GM21825 (cell line): ENCODE measurements at regions not wholly inside any gene's neighbourhood (a gene's known extent, or its start where the extent isn't known, plus 50 kb on each side); places are given as distances from the start of the nearest gene placed in this dataset.
"Not testable (repeated sequence)": the region's sequence is repeated elsewhere in the genome, so short reads cannot be mapped to it uniquely, and the experiment has no call there.

Source experiments
- ATAC-seq: cut with Tn5 transposase; IDR thresholded peaks from one replicate; pipeline ENCODE4 v1.9.1; 2021; ENCODE audit warnings: mild to moderate bottlenecking, moderate library complexity; ENCODE audit not compliant: unreplicated experiment

DNA sequence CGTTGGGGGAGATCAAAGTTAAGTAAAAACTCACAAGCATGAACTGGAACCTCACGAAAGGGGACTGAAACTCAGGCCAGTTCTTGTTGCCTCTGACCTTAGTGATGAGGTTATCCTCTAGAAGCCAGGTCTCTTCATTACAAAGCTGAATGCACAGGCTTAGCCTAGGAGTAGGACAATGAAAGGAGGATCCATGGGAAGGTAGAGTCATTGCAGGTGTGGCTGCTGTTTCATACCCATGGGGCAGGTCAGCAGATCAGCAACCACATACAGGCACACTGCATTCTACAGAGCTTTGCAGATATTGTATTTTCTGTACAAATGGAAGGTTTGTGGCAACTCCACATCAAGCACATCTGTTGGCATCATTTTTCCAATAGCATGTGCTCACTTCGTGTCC lies 341.3 kb upstream of the SOX9 start:
- no peak for ATAC-seq

DNA sequence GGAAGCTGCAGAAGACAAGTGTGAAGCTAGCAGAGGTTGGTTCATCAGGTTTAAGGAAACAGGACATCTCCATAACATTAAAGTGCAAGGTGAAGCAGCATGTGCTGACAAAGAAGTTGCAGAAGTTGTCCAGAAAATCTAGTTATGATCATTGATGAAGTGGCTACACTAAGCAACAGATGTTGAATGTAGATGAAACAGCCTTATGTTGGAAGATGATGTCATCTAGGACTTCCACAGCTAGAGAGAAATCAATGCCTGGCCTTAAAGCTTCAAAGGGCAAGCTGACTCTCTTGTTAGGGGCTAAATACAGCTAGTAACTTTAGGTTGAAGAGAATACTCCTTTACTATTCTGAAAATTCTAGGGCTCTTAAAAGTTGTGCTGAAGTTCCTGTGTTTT lies 340.2 kb upstream of the SOX9 start:
- ATAC-seq, result no peak

DNA sequence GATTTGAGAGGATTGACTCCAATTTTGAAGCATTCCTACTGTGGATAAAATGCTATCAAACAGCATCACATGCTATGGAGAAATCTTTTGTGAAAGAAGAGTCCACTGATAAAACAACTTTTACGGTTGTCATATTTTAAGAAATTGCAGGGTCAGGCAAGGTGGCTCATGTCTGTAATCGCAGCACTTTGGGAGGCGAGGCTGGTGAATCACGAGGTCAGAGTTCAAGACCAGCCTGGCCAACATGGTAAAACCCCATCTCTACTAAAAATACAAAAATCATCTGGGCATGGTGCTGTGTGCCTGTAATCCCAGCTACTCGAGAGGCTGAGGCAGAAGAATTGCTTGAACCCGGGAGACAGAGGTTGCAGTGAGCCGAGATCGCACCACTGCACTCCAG lies 338.8 kb upstream of the SOX9 start:
- not testable (repeated sequence) for ATAC-seq

GRCh38 chr17:71790791-71791190 lies 330.0 kb upstream of the SOX9 start:
- no peak for ATAC-seq

GRCh38 chr17:71791311-71791710 lies 329.5 kb upstream of the SOX9 start:
- ATAC-seq, result no peak

- ATAC-seq, result no peak
Measured at GRCh38 chr17:71792966-71793365, 327.9 kb upstream of the SOX9 start.

- ATAC-seq, result no peak
Measured at GRCh38 chr17:71793518-71793917, 327.3 kb upstream of the SOX9 start.

- ATAC-seq, result no peak
Measured at GRCh38 chr17:71798701-71799100, 322.1 kb upstream of the SOX9 start.

- ATAC-seq, result no peak
Measured at GRCh38 chr17:71799657-71800056, 321.2 kb upstream of the SOX9 start.

DNA sequence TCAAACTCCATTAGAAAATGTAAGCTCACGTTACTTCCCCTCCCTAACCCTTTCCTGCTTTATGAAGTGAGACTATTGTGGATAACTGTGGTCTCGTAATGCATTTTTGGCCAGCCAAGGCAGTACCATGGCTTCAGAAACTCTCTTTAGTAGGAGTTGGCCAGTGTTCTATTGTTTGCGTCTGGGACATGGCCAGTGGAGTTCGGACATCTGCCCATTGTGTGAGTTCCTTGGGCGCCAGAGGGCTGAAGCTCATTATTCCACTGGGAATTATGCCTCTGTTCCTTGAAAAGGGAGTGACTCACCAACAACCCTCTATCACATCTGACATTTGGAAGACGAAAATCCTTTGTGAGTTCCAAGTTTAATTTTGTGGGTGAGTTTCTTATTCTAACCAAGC lies 319.5 kb upstream of the SOX9 start:
- ATAC-seq, result no peak

- ATAC-seq, result no peak
Measured at GRCh38 chr17:71802663-71803062, 318.2 kb upstream of the SOX9 start.

- no peak for ATAC-seq
Measured at GRCh38 chr17:71803656-71804284, 317.1 kb upstream of the SOX9 start.

GRCh38 chr17:71809537-71809936 lies 311.3 kb upstream of the SOX9 start:
- ATAC-seq, result no peak

DNA sequence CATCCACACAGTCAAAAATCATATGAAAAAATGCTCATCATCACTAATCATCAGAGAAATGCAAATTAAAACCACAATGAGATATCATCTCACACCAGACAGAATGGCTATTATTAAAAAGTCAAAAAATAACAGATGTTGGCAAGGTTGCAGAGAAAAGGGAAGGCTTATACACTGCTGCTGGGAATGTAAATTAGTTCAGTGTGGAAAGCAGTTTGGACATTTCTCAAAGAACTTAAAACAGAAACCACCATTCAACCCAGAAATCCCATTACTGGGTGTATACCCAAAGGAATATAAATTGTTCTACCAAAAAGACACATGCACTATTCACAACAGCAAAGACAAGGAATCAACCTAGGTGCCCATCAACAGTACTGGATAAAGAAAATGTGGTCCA lies 307.0 kb upstream of the SOX9 start:
- ATAC-seq, result not testable (repeated sequence)

DNA sequence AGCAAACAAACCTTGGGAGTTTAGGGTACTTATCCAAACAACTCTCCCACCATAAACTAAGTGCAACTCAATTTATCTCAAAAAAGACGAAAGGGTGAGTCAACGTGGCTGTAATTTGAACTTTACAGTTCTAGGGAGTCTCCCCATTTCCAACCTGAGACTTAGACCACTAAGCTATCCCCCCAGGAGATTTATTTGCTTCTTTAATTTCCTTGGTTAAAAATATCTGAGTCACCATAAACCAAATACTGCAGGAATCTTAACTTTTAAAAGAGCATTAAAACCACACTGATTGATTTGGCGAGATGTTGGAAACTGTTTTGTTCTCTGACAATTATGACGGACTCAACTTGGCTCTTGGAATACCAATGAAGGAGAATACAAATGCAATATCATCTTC lies 299.3 kb upstream of the SOX9 start:
- ATAC-seq, result no peak

DNA sequence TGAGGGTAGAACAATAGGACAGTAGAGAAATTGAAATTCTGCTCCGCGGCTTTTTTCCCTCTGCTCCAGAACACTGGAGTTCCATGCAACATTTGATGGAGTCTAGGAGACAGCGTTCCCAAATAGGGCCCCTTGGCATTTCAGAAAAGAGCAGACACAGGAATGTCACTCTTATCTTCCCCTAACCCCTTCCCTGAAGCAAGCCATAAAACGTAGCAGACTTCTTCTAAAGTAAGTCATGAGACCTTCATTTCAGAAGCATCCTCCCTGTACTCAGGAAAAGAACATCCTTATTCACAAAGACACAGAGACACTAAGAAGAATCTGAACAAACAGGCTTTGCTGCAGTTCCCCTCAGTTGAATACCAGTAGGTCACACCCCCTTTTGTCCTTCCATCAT lies 296.1 kb upstream of the SOX9 start:
- no peak for ATAC-seq

DNA sequence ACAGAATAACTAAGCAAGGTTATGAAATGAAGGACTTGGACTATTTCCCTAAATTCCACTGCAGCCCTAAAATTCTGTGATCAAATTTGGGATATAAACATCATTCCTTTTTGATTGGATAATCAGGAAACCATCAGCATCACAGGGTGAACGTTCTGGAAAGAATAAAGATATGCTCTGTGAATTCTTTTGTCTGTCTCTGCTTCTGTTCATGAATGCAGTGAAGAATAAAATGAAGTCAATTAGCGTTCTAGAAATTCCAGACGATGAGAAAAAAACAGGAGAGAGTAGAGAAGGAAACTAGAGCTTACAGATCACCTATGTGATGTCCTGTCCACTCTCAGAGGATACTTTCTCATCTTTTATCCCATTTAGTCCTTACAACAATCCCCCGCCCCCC lies 295.1 kb upstream of the SOX9 start:
- no peak for ATAC-seq

DNA sequence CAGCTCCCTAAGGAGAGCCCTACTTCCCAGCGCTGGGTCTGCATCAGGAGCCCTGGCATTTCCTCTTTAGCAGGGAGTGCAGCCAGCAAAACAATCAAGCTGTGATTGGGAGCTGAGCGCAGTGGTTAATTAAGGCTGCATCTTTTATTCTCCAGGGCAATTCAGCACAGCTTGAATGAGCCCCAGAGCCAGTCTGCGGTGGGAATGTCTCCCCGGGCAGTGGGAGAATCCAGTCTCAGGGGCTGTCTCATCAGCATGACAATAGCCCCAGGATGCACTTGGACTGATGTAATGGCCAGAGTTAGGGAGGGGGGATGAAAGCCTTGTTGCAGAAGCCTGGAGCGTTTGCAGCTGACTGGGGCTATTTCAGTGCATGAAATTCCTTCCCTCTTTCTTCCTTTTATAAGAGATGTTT lies 292.6 kb upstream of the SOX9 start:
- no peak for ATAC-seq

GRCh38 chr17:71830866-71831265 lies 290.0 kb upstream of the SOX9 start:
- ATAC-seq, result no peak

DNA sequence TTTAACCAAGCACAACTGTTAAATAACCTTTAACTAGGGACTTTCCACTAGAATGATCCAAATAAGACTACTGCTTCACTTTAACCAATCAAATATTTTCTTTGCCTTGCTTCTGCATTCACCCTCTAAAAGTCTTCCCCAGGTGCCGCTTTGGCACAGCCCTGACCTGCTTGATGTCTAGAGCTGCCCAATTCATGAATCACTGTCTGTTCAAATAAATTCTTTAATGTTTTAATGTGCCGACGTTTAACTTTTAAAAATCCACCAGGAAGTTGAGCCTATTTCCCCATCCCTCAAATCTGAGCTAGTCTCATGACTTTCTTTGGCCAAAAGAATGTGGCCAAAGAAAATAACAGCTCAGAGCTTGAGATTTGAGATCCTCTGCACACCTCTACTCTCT lies 277.8 kb upstream of the SOX9 start:
- no peak for ATAC-seq

DNA sequence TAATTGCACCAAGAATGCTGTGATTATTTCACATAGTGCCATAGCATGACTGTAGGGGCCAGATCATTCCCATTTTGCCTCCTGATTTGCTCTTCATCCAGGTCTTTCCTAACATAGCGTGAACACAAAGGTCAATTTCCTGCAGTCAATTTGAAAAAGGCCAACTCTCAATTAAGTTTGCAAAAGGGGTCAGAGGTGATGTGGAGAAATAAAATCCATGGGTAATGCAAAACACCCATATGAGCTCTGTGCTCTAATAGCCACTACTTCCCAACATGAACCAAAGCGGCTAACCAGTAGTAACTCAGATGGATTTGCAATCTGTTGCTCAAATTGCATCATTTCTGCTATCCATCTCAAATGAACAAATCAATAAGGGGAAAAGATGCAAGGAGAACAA lies 275.5 kb upstream of the SOX9 start:
- ATAC-seq, result no peak

- ATAC-seq, result no peak
Measured at GRCh38 chr17:71846561-71847110, 274.2 kb upstream of the SOX9 start.
